Neuronal stem cell (in vitro differentiated cells): ENCODE measurements at regions not wholly inside any gene's neighbourhood (a gene's known extent, or its start where the extent isn't known, plus 50 kb on each side); places are given as distances from the start of the nearest gene placed in this dataset.

Experiments
- DNase-seq: peaks from one replicate; pipeline ENCODE4 v3.0.0-alpha.2; 2013; ENCODE audit warnings: low spot score
- H2AFZ ChIP-seq: one replicate; pipeline ENCODE4 v1.6.1; 2013; ENCODE audit warnings: mild to moderate bottlenecking, low read length, inconsistent platforms
- H2AK5ac ChIP-seq: 2 replicates; pipeline ENCODE4 v1.6.1; 2013; ENCODE audit warnings: low read depth, mild to moderate bottlenecking, inconsistent platforms, low read length, moderate library complexity, mixed read lengths
- H2BK120ac ChIP-seq: 2 replicates; pipeline ENCODE4 v1.6.1; 2013; ENCODE audit warnings: low read depth, mild to moderate bottlenecking, inconsistent platforms, low read length, moderate library complexity, mixed read lengths
- H2BK12ac ChIP-seq: one replicate; pipeline ENCODE4 v1.6.1; 2013; ENCODE audit warnings: low read length, inconsistent platforms
- H2BK15ac ChIP-seq: 2 replicates; pipeline ENCODE4 v1.6.1; 2013; ENCODE audit warnings: mild to moderate bottlenecking, low read length, inconsistent platforms, mixed read lengths
- H2BK5ac ChIP-seq: one replicate; pipeline ENCODE4 v1.6.1; 2013; ENCODE audit warnings: inconsistent platforms, mild to moderate bottlenecking, low read length, moderate library complexity
- H3K14ac ChIP-seq: one replicate; pipeline ENCODE4 v1.6.1; 2013; ENCODE audit warnings: low read length, inconsistent platforms
- H3K18ac ChIP-seq: 2 replicates; pipeline ENCODE4 v1.6.1; 2013; ENCODE audit warnings: low read length, inconsistent platforms
- H3K23ac ChIP-seq: 2 replicates; pipeline ENCODE4 v1.6.1; 2013; ENCODE audit warnings: low read depth, mild to moderate bottlenecking, mixed read lengths, low read length, inconsistent platforms; ENCODE audit not compliant: poor library complexity
- H3K27ac ChIP-seq: replicated peaks from 3 replicates; pipeline ENCODE4 v1.5.1; 2013; ENCODE audit warnings: low read length, inconsistent platforms
- H3K27me3 ChIP-seq, 3 experiments: 2 replicates each; pipeline ENCODE4 v1.6.1; 2013; ENCODE audit warnings: low read length in 3 of 3, mild to moderate bottlenecking in 2 of 3, inconsistent platforms in 1 of 3, low read depth in 1 of 3, mixed read lengths in 1 of 3, moderate library complexity in 1 of 3; ENCODE audit not compliant: control insufficient read depth in 3 of 3, insufficient read depth in 3 of 3
- H3K36me3 ChIP-seq, 2 donors: replicated peaks in 1 of 2; 2 replicates each; pipeline ENCODE4 v1.6.1; 2013; ENCODE audit warnings: low read length in 2 of 2; ENCODE audit not compliant: control insufficient read depth in 2 of 2, insufficient read depth in 2 of 2
- H3K4ac ChIP-seq: 2 replicates; pipeline ENCODE4 v1.6.1; 2013; ENCODE audit warnings: inconsistent platforms, mild to moderate bottlenecking, low read length, moderate library complexity
- H3K4me1 ChIP-seq, 2 donors: 1 replicate in 1 of 2; 2 replicates in 1 of 2; pipeline ENCODE4 v1.6.1; 2013; ENCODE audit warnings: low read length in 2 of 2, low read depth in 1 of 2; ENCODE audit not compliant: control insufficient read depth in 2 of 2, insufficient read depth in 1 of 2
- H3K4me2 ChIP-seq: one replicate; pipeline ENCODE4 v1.6.1; 2013; ENCODE audit warnings: mild to moderate bottlenecking, low read length, inconsistent platforms; ENCODE audit not compliant: insufficient read depth, poor library complexity, severe bottlenecking
- H3K4me3 ChIP-seq, 2 donors: 2 replicates each; pipeline ENCODE4 v1.5.1; 2013; ENCODE audit warnings: low read length in 2 of 2, mild to moderate bottlenecking in 2 of 2, inconsistent platforms in 1 of 2, moderate library complexity in 1 of 2
- H3K79me1 ChIP-seq: one replicate; pipeline ENCODE4 v1.6.1; 2013; ENCODE audit warnings: low read depth, mild to moderate bottlenecking, inconsistent platforms, low read length, moderate library complexity
- H3K9ac ChIP-seq: one replicate; pipeline ENCODE4 v1.6.1; 2013; ENCODE audit warnings: mild to moderate bottlenecking, low read depth, low read length, inconsistent platforms; ENCODE audit not compliant: poor library complexity
- H3K9me3 ChIP-seq, 2 donors: replicated peaks in 1 of 2; 2 replicates each; pipeline versions ENCODE3 to v1.6.1; 2013; ENCODE audit warnings: low read length in 2 of 2, mild to moderate bottlenecking in 2 of 2, inconsistent platforms in 1 of 2, low read depth in 1 of 2, mixed read lengths in 1 of 2, moderate library complexity in 1 of 2; ENCODE audit not compliant: control insufficient read depth in 2 of 2, insufficient read depth in 1 of 2
- H4K8ac ChIP-seq: one replicate; pipeline ENCODE4 v1.6.1; 2013; ENCODE audit warnings: low read depth, mild to moderate bottlenecking, inconsistent platforms, low read length, moderate library complexity
- H4K91ac ChIP-seq: one replicate; pipeline ENCODE4 v1.6.1; 2013; ENCODE audit warnings: low read length, low read depth, mild to moderate bottlenecking, inconsistent platforms; ENCODE audit not compliant: poor library complexity
- WGBS, 2 donors: extraction: QIAGEN DNeasy Blood & Tissue Kit; methylation state at CpG; one replicate each; pipeline ENCODE4 v1.1.7; 2013; ENCODE audit warnings: missing lambda C conversion rate in 2 of 2, mixed read lengths in 1 of 2; ENCODE audit not compliant: insufficient read length in 2 of 2, insufficient replicate concordance in 1 of 2; ENCODE audit errors: extremely low coverage in 2 of 2; 5-methylcytosine and 5-hydroxymethylcytosine counted together

DNA sequence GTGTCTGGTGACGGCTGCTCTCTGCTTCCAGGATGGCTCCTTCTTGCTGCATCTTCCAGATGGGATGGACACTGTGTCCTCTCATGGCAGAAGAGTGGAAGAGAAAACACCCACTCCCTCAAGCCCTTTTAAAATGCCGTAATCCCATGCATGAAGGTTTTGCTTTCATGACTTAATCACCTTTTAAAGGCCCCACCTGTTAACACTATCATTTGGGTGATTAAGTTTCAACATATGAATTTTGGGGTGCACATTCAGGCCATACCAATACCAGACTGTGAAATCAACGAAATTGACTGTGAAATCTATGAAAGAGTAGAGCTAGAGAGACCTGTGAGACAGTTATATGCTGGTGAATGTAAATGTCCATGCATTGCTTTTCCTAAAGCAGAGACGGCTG lies 374.3 kb upstream of the CHD6 start:
- Histone ChIP-seq H3K9me3 (no peaks in the 10 kb centered on the region), H4K91ac (no peak overlapping the region), H3K4me3 (no peak overlapping the region), H3K36me3 (no peaks in the 10 kb centered on the region), H3K27me3 (no peaks in the 10 kb centered on the region), H2BK5ac (no peak overlapping the region), H2BK15ac (no peak overlapping the region), H2AFZ (no peak overlapping the region), H3K79me1 (no peaks in the 10 kb centered on the region), H4K8ac (no peak overlapping the region), H3K27ac (no peak overlapping the region), H3K23ac (no peak overlapping the region), H3K18ac (no peak overlapping the region), H2BK120ac (no peak overlapping the region), H2AK5ac (no peak overlapping the region), H3K4me1 (peaks cover 0 to 4% of the 10 kb centered on the region in 2 donors), H3K4ac (no peak overlapping the region), H3K4me2 (no peak overlapping the region), H3K14ac (no peak overlapping the region), H3K9ac (no peak overlapping the region), H2BK12ac (no peak overlapping the region)
- no CpG with 5 or more reads among the region's 4 CpGs for WGBS, 2 donors
- no peak for DNase-seq

DNA sequence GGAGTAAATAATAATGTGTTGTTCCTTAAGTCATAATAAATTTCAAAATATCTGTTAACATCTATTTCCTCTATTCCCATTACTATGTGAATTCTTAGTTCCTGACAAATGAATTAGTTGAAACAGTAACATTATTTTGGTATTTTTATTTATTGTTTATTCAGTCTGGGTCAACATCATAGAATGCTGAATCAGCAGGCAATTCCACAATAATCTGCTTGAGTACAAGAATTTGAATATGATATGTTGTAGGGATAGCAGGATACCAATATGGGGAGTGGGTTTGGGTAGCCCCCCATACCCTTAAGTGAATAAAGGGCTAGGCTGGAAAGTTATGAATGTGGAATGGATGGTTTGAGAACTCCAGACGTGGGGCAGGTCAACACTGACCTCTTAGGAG lies 373.2 kb upstream of the CHD6 start:
- Histone ChIP-seq H3K9ac (no peak overlapping the region), H4K8ac (no peak overlapping the region)
- WGBS, 2 donors, result no CpG with 5 or more reads among the region's 1 CpG

DNA sequence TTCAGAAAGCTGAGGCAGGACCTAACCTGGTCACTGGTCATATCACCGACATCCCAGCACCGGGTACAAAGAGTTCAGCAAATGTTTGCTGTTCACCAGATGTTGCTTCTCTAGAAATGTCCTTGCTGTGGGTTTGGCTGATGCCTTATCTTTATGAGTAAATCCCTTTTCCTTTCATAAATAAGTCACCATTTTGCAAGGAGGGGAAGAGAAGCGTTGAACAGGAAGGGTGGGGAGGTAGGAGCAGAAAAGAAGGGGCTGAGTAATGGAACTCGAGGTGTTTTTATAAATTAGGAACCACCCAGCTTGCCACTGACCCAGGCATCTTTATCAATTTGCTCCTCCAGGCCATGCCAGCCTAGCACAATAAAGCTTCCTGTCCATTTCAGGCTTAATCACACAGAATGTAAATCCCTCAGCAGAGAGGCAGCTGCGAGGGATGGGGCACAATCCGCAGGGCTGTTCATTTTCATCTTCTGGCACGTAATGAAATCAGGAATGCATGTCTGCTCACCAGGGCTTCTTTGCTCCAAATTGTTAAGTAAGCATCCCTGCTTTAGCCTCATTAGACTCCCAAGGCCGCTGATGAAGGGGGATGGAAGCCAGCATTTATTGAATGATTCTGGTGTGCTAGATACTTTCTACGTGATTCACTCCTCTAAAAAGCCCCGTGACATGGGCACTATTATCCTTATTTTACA lies 371.9 kb upstream of the CHD6 start:
- H3K36me3 ChIP-seq, result no peaks in the 10 kb centered on the region
- no peaks in the 10 kb centered on the region for H3K27me3 ChIP-seq
- H2BK12ac ChIP-seq, result no peak overlapping the region
- H2AFZ ChIP-seq, result no peak overlapping the region
- H2BK5ac ChIP-seq, result no peak overlapping the region
- no peak overlapping the region for H3K18ac ChIP-seq
- no peak overlapping the region for H3K4me3 ChIP-seq
- no peak overlapping the region for H4K8ac ChIP-seq
- H2BK15ac ChIP-seq, result no peak overlapping the region
- H3K4me1 ChIP-seq, result peaks cover 0 to 4% of the 10 kb centered on the region in 2 donors
- H3K79me1 ChIP-seq, result no peaks in the 10 kb centered on the region
- peak; percentile 11 for DNase-seq
- H3K27ac ChIP-seq, result no peak overlapping the region
- H3K9me3 ChIP-seq, result no peaks in the 10 kb centered on the region
- no peak overlapping the region for H3K4ac ChIP-seq
- no peak overlapping the region for H4K91ac ChIP-seq
- no peak overlapping the region for H3K23ac ChIP-seq
- no peak overlapping the region for H3K9ac ChIP-seq
- no CpG with 5 or more reads among the region's 10 CpGs for whole genome bisulfite sequencing, 2 donors
- H2AK5ac ChIP-seq, result no peak overlapping the region
- no peak overlapping the region for H2BK120ac ChIP-seq
- no peak overlapping the region for H3K14ac ChIP-seq
- H3K4me2 ChIP-seq, result peak overlapping the region; percentile 21

More for the DNA sequence above, 373.2 kb upstream of the CHD6 start:
- no peak overlapping the region for H3K4me2 ChIP-seq
- H2BK120ac ChIP-seq, result no peak overlapping the region
- H4K91ac ChIP-seq, result no peak overlapping the region
- no peak overlapping the region for H2BK12ac ChIP-seq
- no peak overlapping the region for H2BK15ac ChIP-seq
- H3K23ac ChIP-seq, result no peak overlapping the region
- no peak overlapping the region for H2BK5ac ChIP-seq
- no peak overlapping the region for H3K4me3 ChIP-seq
- DNase-seq, result no peak
- H2AFZ ChIP-seq, result no peak overlapping the region
- H3K27ac ChIP-seq, result no peak overlapping the region
- no peaks in the 10 kb centered on the region for H3K9me3 ChIP-seq
- H3K27me3 ChIP-seq, result no peaks in the 10 kb centered on the region
- peaks cover 0 to 4% of the 10 kb centered on the region in 2 donors for H3K4me1 ChIP-seq
- no peak overlapping the region for H3K14ac ChIP-seq
- no peaks in the 10 kb centered on the region for H3K36me3 ChIP-seq
- no peak overlapping the region for H3K4ac ChIP-seq
- no peak overlapping the region for H3K18ac ChIP-seq
- no peak overlapping the region for H2AK5ac ChIP-seq
- H3K79me1 ChIP-seq, result no peaks in the 10 kb centered on the region

DNA sequence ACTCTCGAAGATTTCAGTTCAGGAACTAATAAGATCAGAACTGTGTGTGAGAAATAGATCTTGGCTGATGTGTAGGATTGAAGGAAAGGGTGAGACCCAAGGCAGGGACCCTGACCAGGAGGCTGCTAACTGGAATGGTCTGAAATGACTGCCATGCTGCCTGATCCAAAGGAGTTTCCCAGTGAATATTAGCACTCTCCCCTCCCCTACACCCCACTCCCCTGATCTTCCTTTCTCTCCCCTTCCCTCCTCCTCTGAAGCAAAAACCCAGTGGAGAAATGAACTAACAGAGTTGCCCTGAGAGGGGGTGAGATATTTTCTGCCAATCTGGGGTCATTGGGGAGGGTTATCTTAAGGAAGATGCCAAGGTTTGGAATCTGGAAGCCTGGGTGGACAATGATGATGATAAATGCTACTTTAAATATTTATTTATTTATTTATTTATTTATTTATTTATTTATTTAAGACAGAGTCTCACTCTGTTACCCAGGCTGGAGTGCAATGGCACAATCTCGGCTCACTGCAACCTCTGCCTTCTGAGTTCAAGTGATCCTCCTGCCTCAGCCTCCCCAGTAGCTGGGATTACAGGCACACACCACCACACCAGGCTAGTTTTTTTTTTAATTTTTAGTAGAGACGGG lies 371.0 kb upstream of the CHD6 start:
- no peak for DNase-seq
- Histone ChIP-seq H3K4me2 (no peak overlapping the region), H3K9ac (no peak overlapping the region), H3K18ac (no peak overlapping the region), H3K23ac (no peak overlapping the region), H2BK5ac (no peak overlapping the region), H4K8ac (no peak overlapping the region), H3K4me1 (peaks cover 0 to 4% of the 10 kb centered on the region in 2 donors), H3K27ac (no peak overlapping the region), H3K4ac (no peak overlapping the region), H3K79me1 (no peaks in the 10 kb centered on the region), H4K91ac (no peak overlapping the region), H2BK15ac (no peak overlapping the region), H2BK12ac (no peak overlapping the region), H3K9me3 (no peaks in the 10 kb centered on the region), H2AK5ac (no peak overlapping the region), H2BK120ac (no peak overlapping the region), H2AFZ (no peak overlapping the region), H3K4me3 (no peak overlapping the region), H3K14ac (no peak overlapping the region), H3K27me3 (no peaks in the 10 kb centered on the region), H3K36me3 (no peaks in the 10 kb centered on the region)
- WGBS, 2 donors, result no CpG with 5 or more reads among the region's 3 CpGs
